ENCODE measurements at regions not wholly inside any gene's neighbourhood (a gene's known extent, or its start where the extent isn't known, plus 50 kb on each side); places are given as distances from the start of the nearest gene placed in this dataset.

DNA sequence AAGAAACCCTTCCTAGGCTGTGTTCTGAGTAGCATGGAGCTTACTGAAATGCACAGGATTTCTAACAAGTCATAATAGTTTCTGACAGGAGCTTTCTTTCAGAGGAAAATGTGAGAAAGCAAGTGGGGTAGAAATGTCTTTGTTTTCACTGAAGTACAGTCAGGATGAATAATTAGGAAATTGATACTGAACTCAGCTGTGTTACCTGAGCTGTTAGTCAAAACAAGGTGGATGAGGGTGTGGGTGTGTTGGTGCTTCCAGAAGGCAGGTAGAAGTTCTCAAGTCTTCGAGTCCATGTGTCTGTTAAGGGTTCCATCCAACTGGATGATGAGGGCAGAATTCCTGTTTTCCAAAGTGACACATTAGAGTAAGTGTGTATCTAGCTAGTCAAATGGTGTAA, 122.4 kb downstream of the BASP1 start:
- Histone ChIP-seq H3K9me3 (ENCODE audit: low read length) (peaks cover 7% of the 10 kb centered on the region), H3K27ac (ENCODE audit: low read length) (no peak overlapping the region), H3K4me3 (ENCODE audit: low read length) (no peak overlapping the region), H2AFZ (ENCODE audit: low read depth, low read length) (no peak overlapping the region), H3F3A (ENCODE audit: insufficient read depth, low read length, poor library complexity, severe bottlenecking) (no peaks in the 10 kb centered on the region), H3K36me3 (ENCODE audit: insufficient read depth, low read length) (no peaks in the 10 kb centered on the region), H3K9ac (ENCODE audit: low read length) (no peak overlapping the region), H3K9me2 (ENCODE audit: insufficient read depth, low read length) (no peaks in the 10 kb centered on the region), H3K79me2 (replicated peaks; ENCODE audit: insufficient read depth, low read length) (no peaks in the 10 kb centered on the region), H3K27me3 (ENCODE audit: insufficient read depth, low read depth, low read length) (no peaks in the 10 kb centered on the region), H4K20me1 (ENCODE audit: insufficient read depth) (no peaks in the 10 kb centered on the region), H3K4me2 (ENCODE audit: low read length) (no peak overlapping the region)
- TF ChIP-seq RAD21 (conservative IDR thresholded peaks at IDR 0.05) (no peak), EZH2 (IDR thresholded peaks at IDR 0.05; ENCODE audit: borderline replicate concordance, insufficient read depth, low read length, poor library complexity, severe bottlenecking) (no peak), MXI1 (conservative IDR thresholded peaks at IDR 0.05; ENCODE audit: poor library complexity, severe bottlenecking) (no peak), SMC3 (conservative IDR thresholded peaks at IDR 0.05; ENCODE audit: poor library complexity) (no peak), POLR2AphosphoS5 (IDR thresholded peaks at IDR 0.05) (no peak), TAF1 (IDR thresholded peaks at IDR 0.05; ENCODE audit: low read depth) (no peak), EP300 (conservative IDR thresholded peaks at IDR 0.05; ENCODE audit: poor library complexity, severe bottlenecking) (no peak)
- TF ChIP-seq, protein P1, sequence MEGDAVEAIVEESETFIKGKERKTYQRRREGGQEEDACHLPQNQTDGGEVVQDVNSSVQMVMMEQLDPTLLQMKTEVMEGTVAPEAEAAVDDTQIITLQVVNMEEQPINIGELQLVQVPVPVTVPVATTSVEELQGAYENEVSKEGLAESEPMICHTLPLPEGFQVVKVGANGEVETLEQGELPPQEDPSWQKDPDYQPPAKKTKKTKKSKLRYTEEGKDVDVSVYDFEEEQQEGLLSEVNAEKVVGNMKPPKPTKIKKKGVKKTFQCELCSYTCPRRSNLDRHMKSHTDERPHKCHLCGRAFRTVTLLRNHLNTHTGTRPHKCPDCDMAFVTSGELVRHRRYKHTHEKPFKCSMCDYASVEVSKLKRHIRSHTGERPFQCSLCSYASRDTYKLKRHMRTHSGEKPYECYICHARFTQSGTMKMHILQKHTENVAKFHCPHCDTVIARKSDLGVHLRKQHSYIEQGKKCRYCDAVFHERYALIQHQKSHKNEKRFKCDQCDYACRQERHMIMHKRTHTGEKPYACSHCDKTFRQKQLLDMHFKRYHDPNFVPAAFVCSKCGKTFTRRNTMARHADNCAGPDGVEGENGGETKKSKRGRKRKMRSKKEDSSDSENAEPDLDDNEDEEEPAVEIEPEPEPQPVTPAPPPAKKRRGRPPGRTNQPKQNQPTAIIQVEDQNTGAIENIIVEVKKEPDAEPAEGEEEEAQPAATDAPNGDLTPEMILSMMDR (IDR thresholded peaks at IDR 0.05; ENCODE audit: poor library complexity, severe bottlenecking): no peak
- TF ChIP-seq, protein P2, sequence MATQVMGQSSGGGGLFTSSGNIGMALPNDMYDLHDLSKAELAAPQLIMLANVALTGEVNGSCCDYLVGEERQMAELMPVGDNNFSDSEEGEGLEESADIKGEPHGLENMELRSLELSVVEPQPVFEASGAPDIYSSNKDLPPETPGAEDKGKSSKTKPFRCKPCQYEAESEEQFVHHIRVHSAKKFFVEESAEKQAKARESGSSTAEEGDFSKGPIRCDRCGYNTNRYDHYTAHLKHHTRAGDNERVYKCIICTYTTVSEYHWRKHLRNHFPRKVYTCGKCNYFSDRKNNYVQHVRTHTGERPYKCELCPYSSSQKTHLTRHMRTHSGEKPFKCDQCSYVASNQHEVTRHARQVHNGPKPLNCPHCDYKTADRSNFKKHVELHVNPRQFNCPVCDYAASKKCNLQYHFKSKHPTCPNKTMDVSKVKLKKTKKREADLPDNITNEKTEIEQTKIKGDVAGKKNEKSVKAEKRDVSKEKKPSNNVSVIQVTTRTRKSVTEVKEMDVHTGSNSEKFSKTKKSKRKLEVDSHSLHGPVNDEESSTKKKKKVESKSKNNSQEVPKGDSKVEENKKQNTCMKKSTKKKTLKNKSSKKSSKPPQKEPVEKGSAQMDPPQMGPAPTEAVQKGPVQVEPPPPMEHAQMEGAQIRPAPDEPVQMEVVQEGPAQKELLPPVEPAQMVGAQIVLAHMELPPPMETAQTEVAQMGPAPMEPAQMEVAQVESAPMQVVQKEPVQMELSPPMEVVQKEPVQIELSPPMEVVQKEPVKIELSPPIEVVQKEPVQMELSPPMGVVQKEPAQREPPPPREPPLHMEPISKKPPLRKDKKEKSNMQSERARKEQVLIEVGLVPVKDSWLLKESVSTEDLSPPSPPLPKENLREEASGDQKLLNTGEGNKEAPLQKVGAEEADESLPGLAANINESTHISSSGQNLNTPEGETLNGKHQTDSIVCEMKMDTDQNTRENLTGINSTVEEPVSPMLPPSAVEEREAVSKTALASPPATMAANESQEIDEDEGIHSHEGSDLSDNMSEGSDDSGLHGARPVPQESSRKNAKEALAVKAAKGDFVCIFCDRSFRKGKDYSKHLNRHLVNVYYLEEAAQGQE (IDR thresholded peaks at IDR 0.05; ENCODE audit: borderline replicate concordance): no peak

DNA sequence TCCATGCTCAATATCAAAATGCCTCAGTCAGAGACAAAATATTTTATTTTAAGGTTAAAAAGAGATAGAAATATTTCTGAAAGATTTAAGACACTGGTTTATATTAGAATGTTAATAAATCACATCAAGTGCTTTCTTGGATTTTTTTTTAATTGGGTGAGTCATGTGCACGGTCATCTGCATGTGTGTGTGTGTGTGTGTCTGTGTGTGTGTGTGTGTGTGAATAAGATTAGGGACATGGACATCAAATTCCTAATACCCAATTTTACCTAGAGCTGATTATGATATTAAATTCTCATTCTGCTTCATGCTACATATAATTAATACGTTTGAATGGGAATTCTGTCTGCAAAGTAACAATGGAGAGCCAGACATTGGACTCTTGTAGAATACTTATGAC, 122.9 kb downstream of the BASP1 start:
- H3K9me2 ChIP-seq (ENCODE audit: insufficient read depth, low read length): no peaks in the 10 kb centered on the region
- no peaks in the 10 kb centered on the region for H3K27me3 ChIP-seq (ENCODE audit: insufficient read depth, low read depth, low read length)
- TF ChIP-seq, protein P1 (IDR thresholded peaks at IDR 0.05; ENCODE audit: poor library complexity, severe bottlenecking): no peak
- TF ChIP-seq SMC3 (conservative IDR thresholded peaks at IDR 0.05; ENCODE audit: poor library complexity) (no peak), TAF1 (IDR thresholded peaks at IDR 0.05; ENCODE audit: low read depth) (no peak), POLR2AphosphoS5 (IDR thresholded peaks at IDR 0.05) (no peak), EZH2 (IDR thresholded peaks at IDR 0.05; ENCODE audit: borderline replicate concordance, insufficient read depth, low read length, poor library complexity, severe bottlenecking) (no peak), RAD21 (conservative IDR thresholded peaks at IDR 0.05) (no peak), EP300 (conservative IDR thresholded peaks at IDR 0.05; ENCODE audit: poor library complexity, severe bottlenecking) (no peak), MXI1 (conservative IDR thresholded peaks at IDR 0.05; ENCODE audit: poor library complexity, severe bottlenecking) (no peak)
- TF ChIP-seq, protein P2 (IDR thresholded peaks at IDR 0.05; ENCODE audit: borderline replicate concordance): no peak
- H2AFZ ChIP-seq (ENCODE audit: low read depth, low read length): no peak overlapping the region
- no peaks in the 10 kb centered on the region for H3F3A ChIP-seq (ENCODE audit: insufficient read depth, low read length, poor library complexity, severe bottlenecking)
- no peaks in the 10 kb centered on the region for H3K79me2 ChIP-seq (replicated peaks; ENCODE audit: insufficient read depth, low read length)
- H3K4me2 ChIP-seq (ENCODE audit: low read length): no peak overlapping the region
- no peaks in the 10 kb centered on the region for H4K20me1 ChIP-seq (ENCODE audit: insufficient read depth)
- H3K9ac ChIP-seq (ENCODE audit: low read length): no peak overlapping the region
- H3K9me3 ChIP-seq (ENCODE audit: low read length): peaks cover 7% of the 10 kb centered on the region
- H3K36me3 ChIP-seq (ENCODE audit: insufficient read depth, low read length): no peaks in the 10 kb centered on the region
- no peak overlapping the region for H3K27ac ChIP-seq (ENCODE audit: low read length)
- H3K4me3 ChIP-seq (ENCODE audit: low read length): no peak overlapping the region

All from neural cell (in vitro differentiated cells).